BJ (cell line): ENCODE measurements at regions not wholly inside any gene's neighbourhood (a gene's known extent, or its start where the extent isn't known, plus 50 kb on each side); places are given as distances from the start of the nearest gene placed in this dataset.

Experiments
- CTCF ChIA-PET: fragments of 350-600 bp; formaldehyde crosslinking; extraction: SDS; loops from one replicate; lab custom pipeline; 2021; ENCODE audit warnings: antibody characterized with exemption, inconsistent platforms; lab: Yijun Ruan, JAX
- POLR2A ChIA-PET: fragments of 300-600 bp; sonication (Branson Sonifier 250); formaldehyde crosslinking; extraction: SDS; loops from one replicate; lab custom pipeline; 2021; ENCODE audit warnings: antibody characterized with exemption; lab: Charles Lee
- DNase-seq: peaks from one replicate; pipeline ENCODE4 v3.0.0-alpha.2; 2011; ENCODE audit warnings: low read depth
- H3K27me3 ChIP-seq: 2 replicates; pipeline ENCODE4 v1.6.0; 2011; ENCODE audit warnings: low read length; ENCODE audit not compliant: control insufficient read depth, insufficient read depth
- H3K36me3 ChIP-seq: 2 replicates; pipeline ENCODE4 v1.5.1; 2011; ENCODE audit warnings: low read length; ENCODE audit not compliant: control insufficient read depth, insufficient read depth
- H3K4me3 ChIP-seq: 2 replicates; pipeline ENCODE4 v1.5.1; 2011; ENCODE audit warnings: low read depth, mild to moderate bottlenecking, control low read depth, low read length
- CTCF ChIP-seq: IDR thresholded peaks from 2 replicates; pipeline ENCODE4 v1.5.1; 2011; ENCODE audit warnings: low read depth, mild to moderate bottlenecking, control low read depth, inconsistent platforms, low read length, moderate library complexity; ENCODE audit not compliant: insufficient read depth

- H3K36me3 ChIP-seq = no peaks in the 10 kb centered on the region
- H3K4me3 ChIP-seq = no peak overlapping the region
- CTCF ChIA-PET = interaction anchor here (1.3 to 3.3 kb wide), 3 partner anchors 9 to 250 kb away, joined by 4 to 15 read pairs (median 10); no protein-coding TSS in a partner anchor
- no peak for DNase-seq
- H3K27me3 ChIP-seq = peaks cover 4% of the 10 kb centered on the region
- POLR2A ChIA-PET = no interaction called here
- no peak for TF ChIP-seq CTCF
Observed at GRCh38 chr1:110774398-110774797, 98.5 kb upstream of the CD53 start.

GRCh38 chr1:110773813-110774212 is 99.1 kb upstream of the KCNA3 start:
- H3K36me3 ChIP-seq = no peaks in the 10 kb centered on the region
- H3K4me3 ChIP-seq = no peak overlapping the region
- POLR2A ChIA-PET = no interaction called here
- CTCF ChIA-PET = interaction anchor here (1.3 to 3.3 kb wide), 3 partner anchors 8 to 250 kb away, joined by 4 to 15 read pairs (median 10); no protein-coding TSS in a partner anchor
- no peak for DNase-seq
- peaks cover 4% of the 10 kb centered on the region for H3K27me3 ChIP-seq
- TF ChIP-seq CTCF = no peak

GRCh38 chr1:110771245-110772022 is 96.7 kb upstream of the KCNA3 start:
- CTCF ChIA-PET = interaction anchor here (1.1 to 1.7 kb wide), 2 partner anchors 11 to 12 kb away, joined by 5 to 9 read pairs; no protein-coding TSS in a partner anchor
- H3K36me3 ChIP-seq = no peaks in the 10 kb centered on the region
- no peak overlapping the region for H3K4me3 ChIP-seq
- no peak for DNase-seq
- no peak for TF ChIP-seq CTCF
- POLR2A ChIA-PET = no interaction called here
- H3K27me3 ChIP-seq = no peaks in the 10 kb centered on the region

- no peak for TF ChIP-seq CTCF
- H3K36me3 ChIP-seq = no peaks in the 10 kb centered on the region
Observed at GRCh38 chr1:110770832-110771231, 96.1 kb upstream of the KCNA3 start.

GRCh38 chr1:110768605-110769004 is 93.9 kb upstream of the KCNA3 start:
- POLR2A ChIA-PET = no interaction called here
- CTCF ChIA-PET = interaction anchor here (1.0 to 7.2 kb wide), 3 partner anchors 15 to 138 kb away, joined by 4 to 66 read pairs (median 11); no protein-coding TSS in a partner anchor

More at GRCh38 chr1:110770832-110771231, 96.1 kb upstream of the KCNA3 start:
- POLR2A ChIA-PET = no interaction called here
- H3K4me3 ChIP-seq = no peak overlapping the region
- CTCF ChIA-PET = interaction anchor here (1.1 to 1.3 kb wide), 2 partner anchors 11 to 151 kb away, joined by 5 to 6 read pairs; no protein-coding TSS in a partner anchor
- H3K27me3 ChIP-seq = no peaks in the 10 kb centered on the region
- no peak for DNase-seq

More at GRCh38 chr1:110768605-110769004, 93.9 kb upstream of the KCNA3 start:
- DNase-seq = no peak
- no peak for TF ChIP-seq CTCF
- Histone ChIP-seq H3K27me3 (no peaks in the 10 kb centered on the region), H3K36me3 (no peaks in the 10 kb centered on the region), H3K4me3 (no peak overlapping the region)
